ENCODE measurements at regions not wholly inside any gene's neighbourhood (a gene's known extent, or its start where the extent isn't known, plus 50 kb on each side); places are given as distances from the start of the nearest gene placed in this dataset.

DNA sequence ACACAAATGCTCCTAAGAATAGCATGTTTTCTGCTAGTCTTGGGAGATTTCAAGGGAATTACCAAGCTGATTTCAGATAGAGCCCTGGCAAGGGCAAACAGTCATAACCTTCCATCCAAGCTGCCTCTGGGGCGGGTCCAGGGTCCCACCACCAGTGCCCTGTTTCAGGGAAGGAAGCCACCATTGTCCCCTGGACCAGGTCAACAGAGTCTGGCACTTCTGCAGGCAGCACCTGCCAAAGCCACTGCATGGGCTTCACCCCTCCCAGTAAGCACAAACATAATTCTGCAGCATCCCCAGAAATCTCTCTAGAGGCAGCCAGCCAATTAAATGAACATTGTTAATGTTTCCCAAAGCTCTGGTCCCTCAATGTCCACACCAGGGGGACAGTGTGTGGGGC, 143.0 kb downstream of the SALL1 start:
- no peak overlapping the region for H3K4me3 Mint-ChIP-seq
- TF ChIP-seq, protein P1, sequence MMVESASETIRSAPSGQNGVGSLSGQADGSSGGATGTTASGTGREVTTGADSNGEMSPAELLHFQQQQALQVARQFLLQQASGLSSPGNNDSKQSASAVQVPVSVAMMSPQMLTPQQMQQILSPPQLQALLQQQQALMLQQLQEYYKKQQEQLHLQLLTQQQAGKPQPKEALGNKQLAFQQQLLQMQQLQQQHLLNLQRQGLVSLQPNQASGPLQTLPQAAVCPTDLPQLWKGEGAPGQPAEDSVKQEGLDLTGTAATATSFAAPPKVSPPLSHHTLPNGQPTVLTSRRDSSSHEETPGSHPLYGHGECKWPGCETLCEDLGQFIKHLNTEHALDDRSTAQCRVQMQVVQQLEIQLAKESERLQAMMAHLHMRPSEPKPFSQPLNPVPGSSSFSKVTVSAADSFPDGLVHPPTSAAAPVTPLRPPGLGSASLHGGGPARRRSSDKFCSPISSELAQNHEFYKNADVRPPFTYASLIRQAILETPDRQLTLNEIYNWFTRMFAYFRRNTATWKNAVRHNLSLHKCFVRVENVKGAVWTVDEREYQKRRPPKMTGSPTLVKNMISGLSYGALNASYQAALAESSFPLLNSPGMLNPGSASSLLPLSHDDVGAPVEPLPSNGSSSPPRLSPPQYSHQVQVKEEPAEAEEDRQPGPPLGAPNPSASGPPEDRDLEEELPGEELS (CRISPR knock-in tag; IDR thresholded peaks at IDR 0.05): no peak
- no peak for TF ChIP-seq ZNF219 (CRISPR knock-in tag; IDR thresholded peaks at IDR 0.05; ENCODE audit: borderline replicate concordance)
- TF ChIP-seq RELA (CRISPR knock-in tag; IDR thresholded peaks at IDR 0.05; ENCODE audit: borderline replicate concordance): no peak
- TF ChIP-seq HMGA2 (CRISPR knock-in tag; IDR thresholded peaks at IDR 0.05): no peak
- no peak for TF ChIP-seq PRRX2 (CRISPR knock-in tag; IDR thresholded peaks at IDR 0.05)
- TF ChIP-seq NFE2L1 (CRISPR knock-in tag; IDR thresholded peaks at IDR 0.05): no peak
- no peak for TF ChIP-seq CBFB (CRISPR knock-in tag; IDR thresholded peaks at IDR 0.05; ENCODE audit: low read depth)
- no peak for TF ChIP-seq ZBTB21 (CRISPR knock-in tag; IDR thresholded peaks at IDR 0.05; ENCODE audit: borderline replicate concordance)
- TF ChIP-seq, protein P2, sequence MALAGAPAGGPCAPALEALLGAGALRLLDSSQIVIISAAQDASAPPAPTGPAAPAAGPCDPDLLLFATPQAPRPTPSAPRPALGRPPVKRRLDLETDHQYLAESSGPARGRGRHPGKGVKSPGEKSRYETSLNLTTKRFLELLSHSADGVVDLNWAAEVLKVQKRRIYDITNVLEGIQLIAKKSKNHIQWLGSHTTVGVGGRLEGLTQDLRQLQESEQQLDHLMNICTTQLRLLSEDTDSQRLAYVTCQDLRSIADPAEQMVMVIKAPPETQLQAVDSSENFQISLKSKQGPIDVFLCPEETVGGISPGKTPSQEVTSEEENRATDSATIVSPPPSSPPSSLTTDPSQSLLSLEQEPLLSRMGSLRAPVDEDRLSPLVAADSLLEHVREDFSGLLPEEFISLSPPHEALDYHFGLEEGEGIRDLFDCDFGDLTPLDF (CRISPR knock-in tag; IDR thresholded peaks at IDR 0.05): no peak
- no peak for TF ChIP-seq TEAD4 (CRISPR knock-in tag; IDR thresholded peaks at IDR 0.05)
- TF ChIP-seq, protein P3, sequence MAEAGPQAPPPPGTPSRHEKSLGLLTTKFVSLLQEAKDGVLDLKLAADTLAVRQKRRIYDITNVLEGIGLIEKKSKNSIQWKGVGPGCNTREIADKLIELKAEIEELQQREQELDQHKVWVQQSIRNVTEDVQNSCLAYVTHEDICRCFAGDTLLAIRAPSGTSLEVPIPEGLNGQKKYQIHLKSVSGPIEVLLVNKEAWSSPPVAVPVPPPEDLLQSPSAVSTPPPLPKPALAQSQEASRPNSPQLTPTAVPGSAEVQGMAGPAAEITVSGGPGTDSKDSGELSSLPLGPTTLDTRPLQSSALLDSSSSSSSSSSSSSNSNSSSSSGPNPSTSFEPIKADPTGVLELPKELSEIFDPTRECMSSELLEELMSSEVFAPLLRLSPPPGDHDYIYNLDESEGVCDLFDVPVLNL (CRISPR knock-in tag; IDR thresholded peaks at IDR 0.05; ENCODE audit: borderline replicate concordance, low read depth): no peak
- TF ChIP-seq FOXJ3 (CRISPR knock-in tag; IDR thresholded peaks at IDR 0.05; ENCODE audit: borderline replicate concordance): no peak
- TF ChIP-seq, protein P4, sequence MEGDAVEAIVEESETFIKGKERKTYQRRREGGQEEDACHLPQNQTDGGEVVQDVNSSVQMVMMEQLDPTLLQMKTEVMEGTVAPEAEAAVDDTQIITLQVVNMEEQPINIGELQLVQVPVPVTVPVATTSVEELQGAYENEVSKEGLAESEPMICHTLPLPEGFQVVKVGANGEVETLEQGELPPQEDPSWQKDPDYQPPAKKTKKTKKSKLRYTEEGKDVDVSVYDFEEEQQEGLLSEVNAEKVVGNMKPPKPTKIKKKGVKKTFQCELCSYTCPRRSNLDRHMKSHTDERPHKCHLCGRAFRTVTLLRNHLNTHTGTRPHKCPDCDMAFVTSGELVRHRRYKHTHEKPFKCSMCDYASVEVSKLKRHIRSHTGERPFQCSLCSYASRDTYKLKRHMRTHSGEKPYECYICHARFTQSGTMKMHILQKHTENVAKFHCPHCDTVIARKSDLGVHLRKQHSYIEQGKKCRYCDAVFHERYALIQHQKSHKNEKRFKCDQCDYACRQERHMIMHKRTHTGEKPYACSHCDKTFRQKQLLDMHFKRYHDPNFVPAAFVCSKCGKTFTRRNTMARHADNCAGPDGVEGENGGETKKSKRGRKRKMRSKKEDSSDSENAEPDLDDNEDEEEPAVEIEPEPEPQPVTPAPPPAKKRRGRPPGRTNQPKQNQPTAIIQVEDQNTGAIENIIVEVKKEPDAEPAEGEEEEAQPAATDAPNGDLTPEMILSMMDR (IDR thresholded peaks at IDR 0.05): no peak
- no peaks in the 10 kb centered on the region for H3K4me1 Mint-ChIP-seq
- peaks cover 3% of the 10 kb centered on the region for H3K27me3 Mint-ChIP-seq (ENCODE audit: low read depth)
- no peak for ATAC-seq
- no peak overlapping the region for H3K27ac Mint-ChIP-seq
- DNase-seq (ENCODE audit: low spot score): no peak
- ChIA-PET CTCF (no interaction called here), POLR2A (no interaction called here)
- peaks cover 27% of the 10 kb centered on the region for H3K9me3 Mint-ChIP-seq
- peaks cover 3% of the 10 kb centered on the region for H3K36me3 Mint-ChIP-seq

- Mint-ChIP-seq H3K36me3 (no peaks in the 10 kb centered on the region), H3K27me3 (ENCODE audit: low read depth) (no peaks in the 10 kb centered on the region; the same call in 1 of the 2 replicates), H3K27ac (no peak overlapping the region), H3K4me3 (no peak overlapping the region), H3K4me1 (no peaks in the 10 kb centered on the region), H3K9me3 (peaks cover 7% of the 10 kb centered on the region)
- TF ChIP-seq, protein P5, sequence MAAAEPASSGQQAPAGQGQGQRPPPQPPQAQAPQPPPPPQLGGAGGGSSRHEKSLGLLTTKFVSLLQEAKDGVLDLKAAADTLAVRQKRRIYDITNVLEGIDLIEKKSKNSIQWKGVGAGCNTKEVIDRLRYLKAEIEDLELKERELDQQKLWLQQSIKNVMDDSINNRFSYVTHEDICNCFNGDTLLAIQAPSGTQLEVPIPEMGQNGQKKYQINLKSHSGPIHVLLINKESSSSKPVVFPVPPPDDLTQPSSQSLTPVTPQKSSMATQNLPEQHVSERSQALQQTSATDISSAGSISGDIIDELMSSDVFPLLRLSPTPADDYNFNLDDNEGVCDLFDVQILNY (CRISPR knock-in tag; IDR thresholded peaks at IDR 0.05): no peak
- TF ChIP-seq, protein P6, sequence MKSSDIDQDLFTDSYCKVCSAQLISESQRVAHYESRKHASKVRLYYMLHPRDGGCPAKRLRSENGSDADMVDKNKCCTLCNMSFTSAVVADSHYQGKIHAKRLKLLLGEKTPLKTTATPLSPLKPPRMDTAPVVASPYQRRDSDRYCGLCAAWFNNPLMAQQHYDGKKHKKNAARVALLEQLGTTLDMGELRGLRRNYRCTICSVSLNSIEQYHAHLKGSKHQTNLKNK (CRISPR knock-in tag; IDR thresholded peaks at IDR 0.05): no peak
- TF ChIP-seq ZNF121 (CRISPR knock-in tag; IDR thresholded peaks at IDR 0.05) (peak; percentile 29; the same call in 1 of the 2 replicates), HMGA2 (CRISPR knock-in tag; IDR thresholded peaks at IDR 0.05) (no peak), ATF3 (CRISPR knock-in tag; conservative IDR thresholded peaks at IDR 0.05) (no peak), MYBL2 (CRISPR knock-in tag; IDR thresholded peaks at IDR 0.05) (no peak), ZNF512 (CRISPR knock-in tag; IDR thresholded peaks at IDR 0.05; ENCODE audit: borderline replicate concordance) (no peak), ETV6 (CRISPR knock-in tag; IDR thresholded peaks at IDR 0.05) (no peak)
- DNase-seq (ENCODE audit: low spot score): no peak
- no peak for ATAC-seq
- CTCF ChIA-PET: interaction anchor here (0.8 to 1.0 kb wide), 3 partner anchors 22 to 223 kb away, joined by 3 read pairs; no protein-coding TSS in a partner anchor
- POLR2A ChIA-PET: no interaction called here
Observed at GRCh38 chr16:51003850-51004566, 147.1 kb downstream of the SALL1 start.

Measured in WTC11 (cell line).